GM21528 (cell line): ENCODE measurements at regions not wholly inside any gene's neighbourhood (a gene's known extent, or its start where the extent isn't known, plus 50 kb on each side); places are given as distances from the start of the nearest gene placed in this dataset.
"Not testable (repeated sequence)": the region's sequence is repeated elsewhere in the genome, so short reads cannot be mapped to it uniquely, and the experiment has no call there.

Experiments
- ATAC-seq: cut with Tn5 transposase; IDR thresholded peaks from one replicate; pipeline ENCODE4 v1.9.1; 2021; ENCODE audit warnings: mild to moderate bottlenecking, moderate library complexity; ENCODE audit not compliant: unreplicated experiment, low FRiP score

DNA sequence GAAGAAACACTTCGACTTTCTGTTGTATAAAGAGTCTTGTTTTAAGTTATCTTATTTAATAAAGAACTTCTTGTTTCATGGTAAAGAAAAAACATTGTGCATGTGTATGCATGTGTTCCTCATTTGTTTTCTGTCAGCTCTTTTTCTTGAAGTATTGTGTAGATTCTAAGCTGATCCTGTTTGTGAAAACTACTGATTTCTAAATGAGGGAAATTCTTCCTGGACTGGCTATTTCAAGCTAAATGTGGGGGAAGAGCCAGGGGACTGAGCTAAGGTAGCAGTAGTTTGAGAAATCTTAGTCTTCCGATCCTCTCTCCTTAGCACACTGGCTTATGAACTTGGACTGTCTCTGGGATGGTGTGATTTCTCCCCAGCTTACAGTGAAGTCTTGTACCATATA is 56.4 kb upstream of the RBMS1 start:
- ATAC-seq: no peak

DNA sequence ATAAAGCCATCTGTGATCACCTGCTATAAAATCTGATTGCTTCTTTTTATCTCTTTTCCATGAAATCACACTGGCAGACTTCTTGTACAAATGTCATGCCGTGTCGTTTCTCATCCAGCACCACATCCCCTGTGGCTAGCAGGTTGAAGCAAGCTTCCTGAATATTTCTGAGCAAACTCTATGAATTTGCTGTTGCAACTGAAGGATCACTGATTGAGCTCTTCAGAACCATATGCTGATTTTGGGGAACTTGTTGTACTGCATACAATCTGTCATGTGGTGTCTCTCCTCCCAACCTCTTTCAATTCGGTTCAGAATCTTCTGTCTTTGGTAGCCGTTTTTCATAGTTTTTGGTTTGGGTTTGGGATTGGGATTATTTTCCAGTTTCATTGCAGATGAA is 57.7 kb upstream of the RBMS1 start:
- ATAC-seq: no peak

DNA sequence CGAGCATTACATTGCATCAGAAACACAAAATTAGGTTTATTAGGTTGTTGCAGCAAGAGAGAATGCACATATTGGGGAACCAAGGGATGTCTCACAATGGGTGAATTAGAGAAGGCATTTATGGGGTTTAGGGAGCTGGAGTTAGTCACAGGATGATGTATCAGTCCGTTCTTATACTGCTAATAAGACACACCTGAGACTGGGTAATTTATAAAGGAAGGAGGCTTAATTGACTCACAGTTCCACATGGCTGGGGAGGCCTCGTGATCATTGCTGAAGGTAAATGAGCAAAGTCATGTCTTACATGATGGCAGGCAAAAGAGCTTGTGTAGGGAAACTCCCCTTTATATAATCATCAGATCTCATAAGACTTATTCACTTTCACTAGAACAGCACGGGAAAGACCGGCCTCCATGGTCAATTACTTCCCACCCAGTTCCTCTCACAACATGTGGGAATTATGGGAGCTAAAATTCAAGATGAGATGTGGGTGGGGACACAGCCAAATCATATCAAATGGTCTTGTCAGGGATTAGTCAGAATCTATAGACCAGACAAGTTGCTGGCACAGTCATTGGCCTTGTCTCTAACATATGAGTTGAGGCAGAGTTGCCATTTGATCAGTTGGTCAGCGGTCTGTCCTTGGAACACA is 61.9 kb upstream of the RBMS1 start:
- ATAC-seq: no peak

DNA sequence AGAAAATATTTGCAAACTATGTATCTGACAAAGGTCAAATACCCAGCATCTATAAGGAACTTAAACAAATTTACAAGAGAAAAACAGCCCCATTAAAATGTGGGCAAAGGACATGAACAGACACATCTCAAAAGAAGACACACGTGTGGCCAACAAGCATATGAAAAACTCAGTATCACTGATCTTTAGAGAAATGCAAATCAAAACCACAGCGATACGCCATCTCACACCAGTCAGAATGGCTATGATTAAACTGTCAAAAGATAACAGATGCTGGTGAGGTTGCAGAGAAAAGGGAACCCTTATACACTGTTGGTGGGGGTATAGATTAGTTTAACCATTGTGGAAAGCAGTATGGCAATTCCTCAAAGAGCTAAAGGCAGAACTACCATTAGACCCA is 64.3 kb upstream of the RBMS1 start:
- no peak for ATAC-seq

DNA sequence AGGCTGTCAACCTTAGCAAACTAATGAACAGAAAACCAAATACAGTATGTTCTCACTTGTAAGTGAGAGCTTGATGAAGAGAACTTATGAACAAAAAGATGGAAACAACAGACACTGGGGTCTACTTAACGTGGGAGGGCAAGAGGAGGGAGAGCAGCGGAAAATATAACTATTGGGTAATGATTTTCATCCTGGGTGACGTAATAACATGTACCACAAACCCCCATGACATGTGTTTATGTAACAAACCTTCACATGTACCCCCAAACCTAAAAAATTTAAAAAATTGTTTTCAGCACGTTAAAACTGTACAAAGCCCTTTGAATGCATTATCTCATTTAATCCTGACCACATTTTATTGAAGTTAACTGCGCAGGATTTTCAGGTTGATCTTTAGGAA is 64.9 kb upstream of the RBMS1 start:
- no peak for ATAC-seq

DNA sequence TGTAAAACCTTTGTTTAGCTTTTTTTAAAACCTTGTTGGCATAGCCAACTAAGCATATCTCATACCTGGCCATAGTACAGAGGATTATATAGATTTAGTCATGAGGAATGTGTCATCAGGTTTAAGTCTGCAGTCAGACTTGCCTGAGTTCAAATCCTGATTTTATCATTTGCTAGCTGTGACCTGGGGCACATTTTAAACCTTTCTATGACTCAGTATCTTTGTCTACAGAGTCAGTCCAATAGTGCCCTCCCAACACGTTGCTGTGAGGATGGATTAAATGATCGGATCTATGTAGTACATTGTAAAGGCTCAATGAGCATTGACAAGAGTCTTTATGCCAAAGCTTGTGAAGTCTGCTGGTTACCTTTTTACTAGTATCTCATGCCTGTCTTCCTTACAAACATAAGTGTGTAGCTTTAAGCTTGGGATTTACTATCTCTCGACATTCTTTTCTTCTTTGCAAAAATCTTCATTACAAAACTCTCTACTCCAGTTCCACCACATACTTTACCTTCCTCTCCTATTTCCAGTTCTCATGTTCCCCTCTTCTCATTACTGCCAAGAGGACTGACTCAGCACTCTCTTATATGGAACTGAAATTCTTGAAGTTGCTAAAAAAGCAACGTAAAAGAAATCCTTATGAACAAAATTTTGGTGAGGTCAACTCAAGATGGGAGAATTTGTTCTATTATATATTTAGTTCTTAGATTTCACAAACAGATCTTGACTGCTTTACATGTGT is 68.1 kb upstream of the RBMS1 start:
- ATAC-seq: no peak

DNA sequence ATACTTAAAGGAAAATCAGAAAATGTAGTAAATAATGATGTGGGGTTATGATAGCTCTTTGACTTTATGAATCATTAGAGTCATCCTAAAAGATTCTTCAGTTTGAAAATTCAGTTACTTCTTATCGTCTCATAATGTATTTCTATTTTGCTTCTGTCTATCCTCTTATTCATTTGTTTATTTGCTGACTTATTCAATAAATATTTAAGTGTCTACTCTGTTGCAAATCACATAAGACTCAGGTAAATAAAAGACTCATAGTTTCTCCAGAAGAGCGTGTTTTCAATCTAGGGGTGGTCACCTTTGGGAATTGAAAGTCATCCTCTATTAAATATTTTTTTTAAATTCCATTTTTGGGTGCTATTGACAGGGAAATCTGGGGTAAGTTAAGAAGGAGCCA is 69.1 kb upstream of the RBMS1 start:
- ATAC-seq: no peak

DNA sequence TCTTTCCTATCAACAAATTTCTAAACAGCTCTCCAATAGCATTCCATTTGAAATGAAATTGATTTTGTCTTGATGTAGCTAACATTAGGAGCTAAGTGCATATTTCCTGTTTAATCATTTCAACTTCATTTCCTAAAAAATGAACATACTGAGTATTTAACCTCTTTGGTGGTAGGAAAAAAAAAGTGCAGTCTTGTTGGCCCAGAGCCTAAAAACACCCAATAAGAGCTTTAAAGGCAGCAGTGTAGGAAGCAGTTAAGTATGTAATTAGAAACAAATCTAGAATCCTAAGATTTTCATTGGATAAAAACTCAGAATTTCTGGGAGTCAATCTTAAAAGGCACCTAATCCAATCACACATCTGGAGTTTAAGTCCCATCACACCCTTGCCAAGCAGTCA is 71.0 kb upstream of the RBMS1 start:
- ATAC-seq: no peak

DNA sequence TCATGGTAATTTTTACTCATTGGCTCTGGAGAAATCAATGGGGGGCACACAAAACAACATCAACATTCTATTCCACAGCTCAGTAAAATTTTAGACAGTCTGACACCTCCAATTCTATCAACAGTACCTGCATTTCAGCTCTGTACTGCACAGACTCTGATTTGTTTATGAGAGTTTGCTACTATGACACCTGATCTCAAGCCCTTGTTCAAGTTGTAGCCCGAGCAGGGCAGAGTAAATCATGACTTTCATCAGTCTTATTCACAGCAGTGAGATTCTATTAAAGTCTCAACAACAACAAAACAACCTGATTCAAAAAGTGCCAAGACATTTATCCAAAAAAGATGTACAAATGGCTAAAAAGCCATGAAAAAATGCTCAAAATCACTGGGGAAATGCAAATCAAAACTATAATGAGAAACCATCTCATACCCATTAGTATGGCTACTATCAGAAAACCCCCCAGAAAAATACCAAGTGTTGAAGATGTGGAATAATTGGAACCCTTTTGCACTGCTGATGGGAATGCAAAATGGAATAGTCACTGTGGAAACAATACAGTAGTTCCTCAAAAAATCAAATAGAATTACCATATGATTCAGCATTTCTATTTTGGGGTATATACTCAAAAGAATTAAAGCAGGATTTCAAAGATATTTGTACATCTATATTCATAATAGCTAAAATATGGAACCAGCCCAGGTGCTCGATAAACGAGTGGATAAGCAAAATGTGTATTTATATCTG is 71.7 kb upstream of the RBMS1 start:
- no peak for ATAC-seq

DNA sequence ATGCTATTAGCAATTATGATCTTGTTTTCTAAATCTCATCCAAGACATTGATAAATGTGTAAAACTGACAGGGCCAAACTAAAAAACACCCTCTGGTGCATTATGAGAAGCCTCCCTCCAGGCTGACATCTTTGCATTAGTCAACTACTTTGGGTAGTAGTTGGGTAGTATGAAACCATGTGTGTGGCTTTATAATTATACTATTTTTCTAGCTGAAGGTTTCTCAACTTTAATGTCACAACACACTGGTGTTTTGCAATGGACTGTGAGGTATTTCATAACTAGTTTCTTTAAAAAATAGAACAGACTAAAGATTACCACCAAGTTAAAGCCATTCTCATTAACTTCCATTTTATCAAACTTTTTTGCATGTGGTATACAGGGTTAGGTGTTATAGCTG is 73.1 kb upstream of the RBMS1 start:
- no peak for ATAC-seq

DNA sequence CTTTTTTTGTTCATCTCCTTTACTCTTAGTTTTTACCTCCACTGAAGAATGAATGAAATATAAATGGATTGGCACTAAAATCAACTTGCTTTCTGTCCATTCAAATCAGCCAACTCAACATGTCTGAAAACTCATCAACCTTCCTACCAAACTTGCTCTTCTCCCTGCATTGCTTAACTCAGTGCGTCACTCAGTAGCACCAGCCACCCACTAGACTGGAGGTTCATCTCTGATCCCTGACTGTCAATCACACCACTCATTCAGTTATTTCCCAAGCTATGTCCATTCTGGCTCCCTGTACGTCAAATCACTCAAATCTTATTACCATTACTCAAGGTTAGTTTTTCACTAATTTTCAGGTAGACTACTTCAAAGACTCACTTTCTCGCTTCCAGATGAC is 75.2 kb upstream of the RBMS1 start:
- no peak for ATAC-seq

DNA sequence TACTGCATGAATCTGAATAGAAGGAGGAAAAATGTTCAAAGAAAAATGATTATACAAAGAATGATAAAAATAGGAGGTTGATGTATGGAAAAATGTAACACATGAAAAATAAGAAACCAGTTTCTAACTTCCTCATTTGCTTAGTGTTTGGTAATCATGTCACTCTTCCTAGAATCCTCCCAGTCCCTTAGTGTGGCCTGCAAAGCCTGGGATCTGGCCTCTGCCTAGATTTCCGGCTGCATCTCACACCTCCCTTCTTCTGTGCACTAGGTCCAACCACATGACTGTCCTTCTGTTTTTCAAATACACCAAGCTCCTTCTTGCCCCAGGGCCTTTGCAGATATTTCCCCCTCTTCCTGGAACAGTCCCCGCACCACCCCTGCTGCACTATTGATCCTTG is 76.8 kb upstream of the RBMS1 start:
- ATAC-seq: no peak

DNA sequence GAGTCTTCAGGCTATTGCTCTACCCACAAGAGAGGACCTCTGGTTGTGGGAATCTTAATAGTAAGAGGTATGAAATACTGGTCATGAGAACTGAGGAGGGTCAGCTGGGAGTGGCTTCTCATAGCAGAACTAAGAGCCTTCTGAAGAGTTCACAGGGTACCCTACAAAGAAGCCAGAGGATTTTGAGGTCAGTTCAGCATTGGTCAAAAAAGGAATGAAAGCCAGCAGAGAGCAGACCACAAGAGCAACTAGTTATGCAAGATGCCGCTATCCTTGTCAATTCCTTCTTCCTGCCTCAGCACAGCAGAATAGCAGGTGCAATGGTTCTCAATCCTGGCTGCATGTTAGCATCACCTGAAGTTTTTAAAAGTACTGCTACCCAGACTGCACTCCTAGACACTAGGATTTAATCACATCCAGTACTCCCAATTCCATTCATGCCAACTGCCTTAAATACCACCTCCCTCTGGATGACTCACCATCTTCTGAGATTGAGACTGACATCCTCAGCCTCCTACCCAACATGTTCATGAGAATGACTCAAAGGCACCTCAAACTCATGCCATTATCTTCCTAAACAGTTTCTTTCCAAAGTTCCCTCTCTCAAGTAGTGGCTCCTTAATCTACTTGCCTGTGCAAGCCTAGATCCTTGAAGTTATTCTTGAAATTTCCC is 81.0 kb upstream of the RBMS1 start:
- no peak for ATAC-seq

DNA sequence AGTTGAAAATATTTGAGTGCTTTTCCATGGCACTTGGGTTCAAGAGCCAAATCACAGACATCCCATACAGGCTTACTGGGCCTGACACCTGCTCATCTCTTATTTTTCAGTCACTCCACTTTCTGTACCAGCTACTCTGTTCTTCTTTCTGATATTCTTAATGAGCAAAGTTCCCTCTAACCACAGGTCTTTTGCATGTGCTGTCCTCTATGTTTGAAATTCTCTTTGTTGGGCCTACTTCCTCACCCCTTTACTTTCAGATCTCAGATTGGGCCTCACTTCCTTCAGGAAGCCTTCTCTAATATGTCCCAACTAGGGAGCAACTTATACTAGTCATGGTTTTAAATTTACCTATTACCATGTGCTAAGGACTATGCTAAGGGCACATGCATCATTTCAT is 81.8 kb upstream of the RBMS1 start:
- no peak for ATAC-seq

DNA sequence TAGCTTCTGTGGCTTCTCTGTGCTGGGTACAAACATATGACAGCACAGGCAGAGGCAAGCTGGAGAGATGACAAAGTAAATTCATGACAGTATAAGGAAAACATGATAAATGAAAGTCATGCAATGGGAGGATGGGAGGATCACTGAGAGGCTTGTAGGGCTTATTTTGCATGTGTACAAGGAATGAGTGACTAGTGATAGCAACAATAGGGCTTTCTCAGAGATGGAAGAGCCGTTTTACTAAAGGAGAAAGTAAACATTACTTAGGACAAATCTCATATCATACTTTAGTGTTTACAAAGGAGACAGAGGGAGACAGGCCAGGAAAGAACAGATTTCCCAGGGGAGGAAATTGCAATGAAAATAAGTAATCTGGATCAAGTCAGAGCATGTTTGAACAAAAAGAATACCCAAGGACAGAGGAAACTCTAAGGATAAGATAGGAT is 82.5 kb upstream of the RBMS1 start:
- ATAC-seq: no peak

DNA sequence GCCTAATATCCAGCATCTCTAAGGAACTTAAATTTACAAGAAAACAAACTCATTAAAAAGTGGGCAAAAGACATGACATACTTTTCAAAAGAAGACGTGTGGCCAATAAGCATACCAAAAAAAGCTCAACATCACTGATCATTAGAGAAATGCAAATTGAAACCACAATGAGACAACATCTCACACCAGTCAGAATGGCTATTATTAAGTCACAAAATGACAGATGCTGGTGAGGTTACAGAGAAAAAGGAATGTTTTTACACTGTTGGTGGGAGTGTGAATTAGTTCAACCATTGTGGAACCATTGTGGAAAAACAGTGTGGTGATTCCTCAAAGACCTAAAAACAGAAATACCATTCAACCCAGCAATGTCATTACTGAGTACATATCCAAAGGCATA is 83.5 kb upstream of the RBMS1 start:
- not testable (repeated sequence) for ATAC-seq

DNA sequence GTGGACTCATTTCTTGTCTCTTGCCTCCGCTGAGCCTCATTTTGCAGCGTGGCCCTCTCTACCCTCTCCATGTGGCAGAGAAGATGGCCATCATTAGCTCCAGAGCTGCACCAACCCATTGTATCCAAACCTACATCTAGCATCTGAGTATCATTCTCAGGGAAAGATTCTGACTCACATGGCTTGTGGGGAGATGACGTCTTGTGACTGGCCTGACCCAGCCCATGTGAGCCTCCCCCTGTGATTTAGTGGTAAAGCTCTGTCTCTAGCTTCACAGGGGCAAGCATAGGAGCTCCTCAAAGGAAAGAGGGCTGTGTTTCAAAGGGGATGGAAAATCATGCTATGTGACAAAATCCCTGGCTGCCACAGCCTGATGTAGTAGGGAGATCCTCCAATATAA is 87.4 kb upstream of the RBMS1 start:
- no peak for ATAC-seq

DNA sequence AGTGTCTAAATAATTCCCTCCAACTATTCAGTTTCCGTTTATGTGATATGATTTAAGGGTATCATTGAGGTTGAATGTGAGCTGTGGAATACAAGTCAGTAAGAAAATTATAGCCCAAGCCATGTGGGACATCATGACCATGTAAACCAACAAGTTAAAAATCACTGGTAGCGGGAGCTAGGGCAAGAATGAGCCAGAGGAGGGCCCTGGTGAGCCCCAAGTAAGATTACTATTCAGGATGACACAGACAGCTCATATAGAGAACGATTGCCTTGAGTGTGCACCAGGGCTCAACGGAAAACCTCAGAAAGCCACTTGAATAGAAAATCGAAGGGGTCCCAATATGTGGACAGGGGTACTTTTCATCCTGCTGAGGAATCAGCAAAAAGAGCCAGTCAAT is 87.8 kb upstream of the RBMS1 start:
- no peak for ATAC-seq

DNA sequence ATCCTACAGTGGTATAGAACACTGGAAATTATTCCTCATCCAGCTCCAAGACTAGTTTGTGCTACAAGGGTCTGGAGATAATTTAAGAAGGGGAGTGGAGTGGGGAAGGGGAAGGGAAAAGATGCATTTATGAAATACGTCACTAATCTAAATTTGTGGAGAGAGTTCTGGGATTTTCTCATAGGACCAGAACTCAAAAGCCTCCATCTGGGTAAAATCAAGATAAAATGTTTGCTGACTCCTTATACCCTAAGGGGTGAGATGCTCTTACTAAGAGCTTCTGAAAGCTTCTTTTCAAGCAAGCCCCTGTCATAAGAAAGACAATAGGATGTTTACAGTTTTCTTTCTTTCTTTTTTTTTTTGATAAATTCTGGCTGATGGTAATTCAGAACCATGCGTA is 88.5 kb upstream of the RBMS1 start:
- ATAC-seq: no peak

DNA sequence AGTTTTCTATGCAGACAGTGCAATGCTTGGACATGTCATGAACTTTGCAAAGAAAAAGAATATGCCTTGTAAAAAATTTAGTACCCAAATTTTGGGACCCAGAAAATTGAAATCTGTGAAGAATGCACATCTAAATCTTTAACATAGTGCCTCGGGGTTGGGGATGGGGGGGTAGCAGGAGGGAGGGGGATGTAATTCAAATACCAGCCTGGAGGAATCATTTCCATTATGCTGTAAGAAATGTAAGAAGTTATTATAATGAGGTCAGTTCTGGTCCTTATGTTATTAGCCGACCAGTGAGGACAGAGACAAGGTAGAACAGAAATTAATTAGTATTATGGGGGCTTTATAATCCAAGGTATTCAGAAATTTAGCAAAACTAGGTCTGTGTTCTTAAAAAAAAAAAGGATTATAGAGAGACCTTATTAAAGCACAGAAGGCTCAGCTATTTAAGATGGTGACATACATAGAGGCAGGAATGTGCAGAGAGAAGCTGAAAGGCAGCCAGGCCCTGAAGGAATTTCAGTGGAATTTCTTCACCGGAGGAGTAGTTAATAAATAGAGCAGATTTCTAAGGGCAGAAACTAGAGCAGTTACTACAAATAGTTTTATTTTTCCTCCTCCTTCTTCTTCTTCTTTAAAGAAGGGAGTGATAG is 89.0 kb upstream of the RBMS1 start:
- no peak for ATAC-seq

DNA sequence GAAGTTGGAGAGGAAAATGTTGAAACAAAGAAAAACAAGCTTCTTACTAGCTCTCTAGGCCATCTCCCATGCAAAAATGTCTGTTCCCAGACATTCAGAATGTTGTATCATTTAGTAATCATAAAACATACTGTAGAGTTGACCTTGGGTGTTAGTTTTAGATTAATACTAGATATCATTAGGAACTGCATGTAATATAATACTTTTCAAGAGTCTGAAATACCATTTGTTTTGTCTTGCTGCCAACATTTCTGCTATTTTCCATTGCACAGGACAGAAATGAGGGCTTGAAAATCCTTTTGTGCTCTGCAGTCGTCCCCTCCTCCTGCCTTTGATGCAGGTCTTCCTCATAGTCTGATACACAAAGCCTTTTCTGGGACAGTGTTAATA is 89.5 kb upstream of the RBMS1 start:
- ATAC-seq: no peak
